ENCODE measurements at regions not wholly inside any gene's neighbourhood (a gene's known extent, or its start where the extent isn't known, plus 50 kb on each side); places are given as distances from the start of the nearest gene placed in this dataset.

- TF ChIP-seq ZBTB33 (IDR thresholded peaks at IDR 0.05; ENCODE audit: extremely low read depth, insufficient replicate concordance, low read length) (no peak), EZH2phosphoT487 (IDR thresholded peaks at IDR 0.05; ENCODE audit: borderline replicate concordance) (no peak), ZNF274 (IDR thresholded peaks at IDR 0.05; ENCODE audit: low read depth, low read length) (no peak)
These were observed 158.1 kb downstream of the BCOR start (continued) for GRCh38 chrX:39939678-39940077.

GRCh38 chrX:39941332-39941920 lies 156.3 kb downstream of the BCOR start:
- Histone ChIP-seq H3K4me1 (ENCODE audit: control insufficient read depth in 1 of 2, insufficient read depth in 2 of 2, low read length in 2 of 2) (no peaks in the 10 kb centered on the region), H3K36me3 (ENCODE audit: control insufficient read depth in 1 of 2, insufficient read depth in 2 of 2, low read length in 2 of 2) (no peaks in the 10 kb centered on the region), H3K4me3 (replicated peaks in 1 of 2; ENCODE audit: low read depth in 1 of 2, low read length in 2 of 2) (no peak overlapping the region), H3K9me2 (ENCODE audit: insufficient read depth) (no peaks in the 10 kb centered on the region), H3K27ac (ENCODE audit: low read depth, low read length) (no peak overlapping the region), H3K9ac (ENCODE audit: low read length) (no peak overlapping the region), H3K27me3 (ENCODE audit: insufficient read depth, low read length) (no peaks in the 10 kb centered on the region), H4K20me1 (ENCODE audit: insufficient read depth) (no peaks in the 10 kb centered on the region), H3K79me2 (ENCODE audit: insufficient read depth, low read length) (no peaks in the 10 kb centered on the region), H2AFZ (ENCODE audit: low read depth, low read length, poor library complexity, severe bottlenecking) (no peak overlapping the region), H3K9me3 (ENCODE audit: control insufficient read depth in 1 of 2, insufficient read depth in 1 of 2, low read depth in 1 of 2, low read length in 2 of 2) (no peaks in the 10 kb centered on the region), H3K4me2 (ENCODE audit: low read length) (no peak overlapping the region)
- DNase-seq (ENCODE audit: low read depth, low spot score): no peak
- ChIA-PET POLR2A (no interaction called here), RAD21 (ENCODE audit: low non-redundant PET in 1 of 2, low total read pairs in 2 of 2, uncharacterized antibody in 2 of 2, unreplicated experiment in 2 of 2) (no interaction called here), CTCF (no interaction called here)
- TF ChIP-seq CBX3 (IDR thresholded peaks at IDR 0.05; ENCODE audit: low read depth): no peak
- no peak for TF ChIP-seq YY1 (IDR thresholded peaks at IDR 0.05; ENCODE audit: extremely low read depth, insufficient replicate concordance, low read depth, low read length)
- TF ChIP-seq POLR2AphosphoS5 (IDR thresholded peaks at IDR 0.05; ENCODE audit: low read depth, low read length): no peak
- no peak for ATAC-seq
- BruUV-seq (replicated peaks): no TSS peak
- intact Hi-C loops (cut with micrococcal nuclease): no loop called here

All from HCT116 (cell line).